ENCODE measurements at regions not wholly inside any gene's neighbourhood (a gene's known extent, or its start where the extent isn't known, plus 50 kb on each side); places are given as distances from the start of the nearest gene placed in this dataset.
"Not testable (repeated sequence)": the region's sequence is repeated elsewhere in the genome, so short reads cannot be mapped to it uniquely, and the experiment has no call there.

DNA sequence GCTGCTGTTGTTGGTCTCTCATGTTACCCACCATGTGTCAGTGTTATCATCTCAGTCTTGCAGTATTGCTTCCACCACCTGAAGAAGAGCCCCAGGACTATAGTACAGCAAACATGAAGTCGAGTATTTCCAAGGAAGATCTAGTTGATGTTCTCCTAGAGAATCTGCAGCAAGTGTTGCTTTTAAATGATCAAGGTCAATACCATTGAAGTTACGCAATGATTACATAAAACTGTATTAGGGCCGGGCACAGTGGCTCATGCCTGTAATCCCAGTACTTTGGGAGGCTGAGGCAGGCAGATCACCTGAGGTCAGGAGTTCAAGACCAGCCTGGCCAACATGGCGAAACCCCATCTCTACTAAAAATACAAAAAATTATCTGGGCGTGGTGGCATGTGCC, 173.9 kb downstream of the TJP1 start:
- H3K4me3 Mint-ChIP-seq; H3K4me1 Mint-ChIP-seq (ENCODE audit: low read depth): not testable (repeated sequence)
- H3K9me3 Mint-ChIP-seq (ENCODE audit: low read depth): peaks cover 17% of the 10 kb centered on the region

GRCh38 chr15:29645841-29646240, 176.4 kb downstream of the TJP1 start:
- no peaks in the 10 kb centered on the region for H3K36me3 Mint-ChIP-seq
- H3K4me3 Mint-ChIP-seq: no peak overlapping the region
- H3K27ac Mint-ChIP-seq: no peak overlapping the region
- peaks cover 21% of the 10 kb centered on the region for H3K9me3 Mint-ChIP-seq (ENCODE audit: low read depth)
- H3K27me3 Mint-ChIP-seq: peaks cover 3% of the 10 kb centered on the region
- no peaks in the 10 kb centered on the region for H3K4me1 Mint-ChIP-seq (ENCODE audit: low read depth)

More for the DNA sequence above, 173.9 kb downstream of the TJP1 start:
- H3K27ac Mint-ChIP-seq, H3K27me3 Mint-ChIP-seq, H3K36me3 Mint-ChIP-seq: not testable (repeated sequence)

DNA sequence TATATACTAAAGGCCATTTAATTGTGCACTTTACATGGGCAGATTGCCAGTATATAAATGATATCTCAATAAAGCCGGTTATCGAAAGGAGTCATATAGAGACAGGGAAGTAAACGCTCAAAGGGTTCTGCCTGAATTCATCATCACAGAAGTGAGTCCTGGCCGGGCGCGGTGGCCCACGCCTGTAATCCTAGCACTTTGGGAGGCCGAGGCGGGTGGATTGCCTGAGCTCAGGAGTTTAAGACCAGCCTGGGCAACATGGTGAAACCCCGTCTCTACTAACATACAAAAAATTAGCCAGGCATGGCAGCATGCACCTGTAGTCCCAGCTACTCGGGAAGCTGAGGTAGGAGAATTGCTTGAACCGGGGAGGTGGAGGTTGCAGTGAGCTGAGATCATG, 177.9 kb downstream of the TJP1 start:
- not testable (repeated sequence) for H3K27me3 Mint-ChIP-seq; H3K4me1 Mint-ChIP-seq (ENCODE audit: low read depth); H3K4me3 Mint-ChIP-seq; H3K27ac Mint-ChIP-seq; H3K36me3 Mint-ChIP-seq
- H3K9me3 Mint-ChIP-seq (ENCODE audit: low read depth): peaks cover 21% of the 10 kb centered on the region

- H3K4me3 Mint-ChIP-seq: no peak overlapping the region
- peaks cover 4% of the 10 kb centered on the region for H3K9me3 Mint-ChIP-seq (ENCODE audit: low read depth)
- H3K4me1 Mint-ChIP-seq (ENCODE audit: low read depth): no peaks in the 10 kb centered on the region
- peaks cover 5% of the 10 kb centered on the region for H3K27me3 Mint-ChIP-seq
- H3K36me3 Mint-ChIP-seq: no peaks in the 10 kb centered on the region
- no peak overlapping the region for H3K27ac Mint-ChIP-seq
These were observed 183.5 kb downstream of the TJP1 start for GRCh38 chr15:29638781-29639180.

GRCh38 chr15:29638011-29638410, 184.3 kb downstream of the TJP1 start:
- Mint-ChIP-seq H3K27me3 (peaks cover 7% of the 10 kb centered on the region), H3K9me3 (ENCODE audit: low read depth) (peaks cover under 1% of the 10 kb centered on the region), H3K36me3 (no peaks in the 10 kb centered on the region), H3K27ac (no peak overlapping the region), H3K4me1 (ENCODE audit: low read depth) (no peaks in the 10 kb centered on the region), H3K4me3 (no peak overlapping the region)

- Mint-ChIP-seq H3K9me3 (ENCODE audit: low read depth) (no peaks in the 10 kb centered on the region), H3K4me3 (no peak overlapping the region), H3K4me1 (ENCODE audit: low read depth) (no peaks in the 10 kb centered on the region), H3K27ac (no peak overlapping the region), H3K36me3 (no peaks in the 10 kb centered on the region), H3K27me3 (peaks cover 7% of the 10 kb centered on the region)
These were observed 184.7 kb downstream of the TJP1 start for GRCh38 chr15:29637555-29637954.

GRCh38 chr15:29636921-29637320, 185.3 kb downstream of the TJP1 start:
- no peak overlapping the region for H3K27ac Mint-ChIP-seq
- peaks cover 7% of the 10 kb centered on the region for H3K27me3 Mint-ChIP-seq
- no peaks in the 10 kb centered on the region for H3K9me3 Mint-ChIP-seq (ENCODE audit: low read depth)
- H3K36me3 Mint-ChIP-seq: no peaks in the 10 kb centered on the region
- no peak overlapping the region for H3K4me3 Mint-ChIP-seq
- H3K4me1 Mint-ChIP-seq (ENCODE audit: low read depth): no peaks in the 10 kb centered on the region

GRCh38 chr15:29636140-29636539, 186.1 kb downstream of the TJP1 start:
- Mint-ChIP-seq H3K9me3 (ENCODE audit: low read depth) (no peaks in the 10 kb centered on the region), H3K27me3 (peaks cover 7% of the 10 kb centered on the region), H3K4me1 (ENCODE audit: low read depth) (no peaks in the 10 kb centered on the region), H3K36me3 (no peaks in the 10 kb centered on the region), H3K27ac (no peak overlapping the region), H3K4me3 (no peak overlapping the region)

GRCh38 chr15:29635513-29636098, 186.7 kb downstream of the TJP1 start:
- H3K9me3 Mint-ChIP-seq (ENCODE audit: low read depth): no peaks in the 10 kb centered on the region
- H3K4me1 Mint-ChIP-seq (ENCODE audit: low read depth): no peaks in the 10 kb centered on the region
- no peaks in the 10 kb centered on the region for H3K36me3 Mint-ChIP-seq

GRCh38 chr15:29633971-29634370, 188.3 kb downstream of the TJP1 start:
- peaks cover 10% of the 10 kb centered on the region for H3K27me3 Mint-ChIP-seq
- no peaks in the 10 kb centered on the region for H3K4me1 Mint-ChIP-seq (ENCODE audit: low read depth)
- no peaks in the 10 kb centered on the region for H3K9me3 Mint-ChIP-seq (ENCODE audit: low read depth)
- H3K36me3 Mint-ChIP-seq: no peaks in the 10 kb centered on the region
- H3K4me3 Mint-ChIP-seq: no peak overlapping the region
- no peak overlapping the region for H3K27ac Mint-ChIP-seq

More at GRCh38 chr15:29635513-29636098, 186.7 kb downstream of the TJP1 start:
- H3K4me3 Mint-ChIP-seq: no peak overlapping the region
- H3K27ac Mint-ChIP-seq: no peak overlapping the region
- H3K27me3 Mint-ChIP-seq: peaks cover 7% of the 10 kb centered on the region

- no peak overlapping the region for H3K4me3 Mint-ChIP-seq
These were observed 189.4 kb downstream of the TJP1 start for GRCh38 chr15:29632671-29633406.

GRCh38 chr15:29631076-29632070, 190.9 kb downstream of the TJP1 start:
- Mint-ChIP-seq H3K27ac (no peak overlapping the region), H3K4me1 (ENCODE audit: low read depth) (no peaks in the 10 kb centered on the region), H3K4me3 (no peak overlapping the region), H3K36me3 (no peaks in the 10 kb centered on the region), H3K9me3 (ENCODE audit: low read depth) (no peaks in the 10 kb centered on the region), H3K27me3 (peaks cover 5% of the 10 kb centered on the region)

More at GRCh38 chr15:29632671-29633406, 189.4 kb downstream of the TJP1 start:
- Mint-ChIP-seq H3K27me3 (peaks cover 9% of the 10 kb centered on the region), H3K4me1 (ENCODE audit: low read depth) (no peaks in the 10 kb centered on the region), H3K27ac (no peak overlapping the region), H3K36me3 (no peaks in the 10 kb centered on the region), H3K9me3 (ENCODE audit: low read depth) (no peaks in the 10 kb centered on the region)

DNA sequence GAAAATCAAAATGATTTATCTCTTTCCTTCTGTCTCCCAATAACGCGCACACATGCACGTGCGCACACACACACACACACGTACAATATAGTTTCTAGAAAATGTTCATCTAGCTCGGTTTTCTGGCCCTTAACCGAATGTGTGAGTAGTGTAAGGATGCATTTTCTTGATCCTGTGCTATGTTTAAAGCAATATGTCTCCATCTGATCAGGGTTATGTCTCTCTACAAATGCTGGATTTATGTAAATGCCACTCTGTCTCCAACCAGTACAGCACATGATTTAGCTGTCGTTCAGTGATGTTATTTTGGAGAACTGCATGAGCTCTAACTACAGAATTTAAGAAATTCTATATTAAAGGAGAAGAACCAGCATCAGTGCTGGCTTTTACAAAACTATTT, 198.0 kb downstream of the TJP1 start:
- H3K4me3 Mint-ChIP-seq: no peak overlapping the region
- H3K9me3 Mint-ChIP-seq (ENCODE audit: low read depth): no peaks in the 10 kb centered on the region
- H3K4me1 Mint-ChIP-seq (ENCODE audit: low read depth): no peaks in the 10 kb centered on the region
- H3K36me3 Mint-ChIP-seq: no peaks in the 10 kb centered on the region
- H3K27ac Mint-ChIP-seq: no peak overlapping the region
- peaks cover under 1% of the 10 kb centered on the region for H3K27me3 Mint-ChIP-seq

- Mint-ChIP-seq H3K36me3 (no peaks in the 10 kb centered on the region), H3K4me1 (ENCODE audit: low read depth) (no peaks in the 10 kb centered on the region), H3K27ac (no peak overlapping the region), H3K9me3 (ENCODE audit: low read depth) (no peaks in the 10 kb centered on the region), H3K27me3 (peaks cover 4% of the 10 kb centered on the region), H3K4me3 (no peak overlapping the region)
These were observed 199.1 kb downstream of the TJP1 start for GRCh38 chr15:29623116-29623639.

DNA sequence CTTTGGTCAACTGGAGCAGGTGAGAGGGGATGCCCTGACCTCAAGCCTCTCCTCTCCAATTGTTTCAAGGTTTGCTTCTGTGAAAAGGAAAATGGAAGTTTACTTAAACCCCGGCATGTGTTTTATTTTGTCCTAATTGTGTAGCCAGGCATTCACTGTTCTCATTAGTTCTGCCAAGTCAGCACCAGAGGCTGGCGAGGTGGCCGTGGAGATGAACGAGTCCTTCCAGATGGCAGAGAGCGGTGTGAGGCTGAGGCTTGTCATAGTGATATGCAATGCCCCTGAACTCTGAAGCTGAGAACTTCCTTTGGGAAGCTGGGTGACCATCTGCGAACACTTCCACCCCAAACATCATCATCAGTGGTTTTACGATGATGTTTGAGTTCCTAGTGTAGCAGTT, 199.6 kb downstream of the TJP1 start:
- Mint-ChIP-seq H3K27ac (no peak overlapping the region), H3K36me3 (no peaks in the 10 kb centered on the region), H3K9me3 (ENCODE audit: low read depth) (no peaks in the 10 kb centered on the region), H3K27me3 (peaks cover 4% of the 10 kb centered on the region), H3K4me3 (no peak overlapping the region), H3K4me1 (ENCODE audit: low read depth) (no peaks in the 10 kb centered on the region)

All from activated naive CD8-positive, alpha-beta T cell (primary cell).